Bronchial epithelial cell (primary cell): ENCODE measurements at regions not wholly inside any gene's neighbourhood (a gene's known extent, or its start where the extent isn't known, plus 50 kb on each side); places are given as distances from the start of the nearest gene placed in this dataset.

Experiments
- DNase-seq: peaks from one replicate; pipeline ENCODE4 v3.0.0-alpha.2; 2010; ENCODE audit warnings: low read depth
- FAIRE-seq: peaks from 2 replicates; lab custom pipeline; 2011; peaks lifted over from hg19 to GRCh38; lab: Jason Lieb, UNC
- H3K27me3 ChIP-seq: 2 replicates; pipeline ENCODE4 v1.5.1; 2011; ENCODE audit warnings: low read length; ENCODE audit not compliant: control insufficient read depth, insufficient read depth
- H3K36me3 ChIP-seq: 2 replicates; pipeline ENCODE4 v1.5.1; 2011; ENCODE audit warnings: low read length; ENCODE audit not compliant: control insufficient read depth, insufficient read depth
- H3K4me3 ChIP-seq: 2 replicates; pipeline ENCODE4 v1.5.1; 2011; ENCODE audit warnings: mild to moderate bottlenecking, low read depth, low read length, control low read depth
- TF ChIP-seq, protein P1 (sequence below): IDR thresholded peaks from 2 replicates; pipeline ENCODE4 v1.5.1; 2011; ENCODE audit warnings: mild to moderate bottlenecking, moderate library complexity, low read length, control low read depth, inconsistent platforms; ENCODE audit not compliant: insufficient read depth, severe bottlenecking

DNA sequence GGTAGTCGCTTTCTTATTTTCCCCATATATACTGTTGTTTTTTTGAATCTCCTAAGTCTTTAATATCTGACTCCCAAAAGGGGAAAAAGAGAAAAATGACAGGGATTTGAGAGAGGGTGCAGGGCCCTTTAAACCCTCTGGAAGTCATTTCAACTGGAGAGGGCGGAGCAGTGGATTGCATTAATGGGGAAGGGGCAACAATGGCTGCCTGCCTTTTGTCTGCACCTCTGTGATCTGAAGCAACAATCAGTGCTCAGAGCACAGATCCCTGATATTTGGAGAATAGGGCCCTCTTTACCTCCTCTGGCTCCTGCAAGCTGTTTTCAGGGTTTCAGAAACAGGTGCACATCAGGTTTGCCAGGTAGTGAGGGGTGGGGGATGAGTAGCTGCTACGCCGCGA, 1458.3 kb upstream of the TENM3 start:
- H3K4me3 ChIP-seq, result no peak overlapping the region
- no peaks in the 10 kb centered on the region for H3K27me3 ChIP-seq
- DNase-seq (no peak), FAIRE-seq (no peak)
- TF ChIP-seq, protein P1, sequence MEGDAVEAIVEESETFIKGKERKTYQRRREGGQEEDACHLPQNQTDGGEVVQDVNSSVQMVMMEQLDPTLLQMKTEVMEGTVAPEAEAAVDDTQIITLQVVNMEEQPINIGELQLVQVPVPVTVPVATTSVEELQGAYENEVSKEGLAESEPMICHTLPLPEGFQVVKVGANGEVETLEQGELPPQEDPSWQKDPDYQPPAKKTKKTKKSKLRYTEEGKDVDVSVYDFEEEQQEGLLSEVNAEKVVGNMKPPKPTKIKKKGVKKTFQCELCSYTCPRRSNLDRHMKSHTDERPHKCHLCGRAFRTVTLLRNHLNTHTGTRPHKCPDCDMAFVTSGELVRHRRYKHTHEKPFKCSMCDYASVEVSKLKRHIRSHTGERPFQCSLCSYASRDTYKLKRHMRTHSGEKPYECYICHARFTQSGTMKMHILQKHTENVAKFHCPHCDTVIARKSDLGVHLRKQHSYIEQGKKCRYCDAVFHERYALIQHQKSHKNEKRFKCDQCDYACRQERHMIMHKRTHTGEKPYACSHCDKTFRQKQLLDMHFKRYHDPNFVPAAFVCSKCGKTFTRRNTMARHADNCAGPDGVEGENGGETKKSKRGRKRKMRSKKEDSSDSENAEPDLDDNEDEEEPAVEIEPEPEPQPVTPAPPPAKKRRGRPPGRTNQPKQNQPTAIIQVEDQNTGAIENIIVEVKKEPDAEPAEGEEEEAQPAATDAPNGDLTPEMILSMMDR, result no peak
- H3K36me3 ChIP-seq, result no peaks in the 10 kb centered on the region

DNA sequence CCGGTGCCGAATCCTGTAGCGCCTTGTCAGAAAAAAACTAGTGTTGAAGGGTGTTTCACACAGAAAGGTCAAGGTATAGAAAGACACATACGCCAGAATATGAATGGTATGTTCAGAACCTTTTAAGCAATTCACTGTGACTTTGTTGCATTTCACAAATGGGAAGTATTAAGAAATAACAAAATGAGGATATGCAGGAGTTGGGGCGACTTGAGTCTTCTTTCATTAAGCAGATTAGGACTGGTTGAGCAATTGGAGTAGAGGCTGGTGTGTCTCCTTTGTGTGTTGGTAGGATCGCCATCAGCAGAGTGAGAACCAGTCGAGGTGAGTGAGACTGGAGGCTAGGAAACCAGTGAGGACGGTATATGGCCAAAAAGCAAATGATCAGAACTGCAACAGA, 1454.5 kb upstream of the TENM3 start:
- H3K27me3 ChIP-seq, result no peaks in the 10 kb centered on the region
- TF ChIP-seq, protein P1, result no peak
- no peaks in the 10 kb centered on the region for H3K36me3 ChIP-seq
- no peak for DNase-seq
- no peak overlapping the region for H3K4me3 ChIP-seq
- FAIRE-seq, result no peak

GRCh38 chr4:180789929-180790328, 1453.3 kb upstream of the TENM3 start:
- Histone ChIP-seq H3K27me3 (no peaks in the 10 kb centered on the region), H3K36me3 (no peaks in the 10 kb centered on the region), H3K4me3 (no peak overlapping the region)
- no peak for FAIRE-seq
- DNase-seq, result no peak
- TF ChIP-seq, protein P1, result no peak

GRCh38 chr4:180790471-180790870, 1452.7 kb upstream of the TENM3 start:
- FAIRE-seq (no peak), DNase-seq (no peak)
- H3K27me3 ChIP-seq, result no peaks in the 10 kb centered on the region
- no peak overlapping the region for H3K4me3 ChIP-seq
- TF ChIP-seq, protein P1, result no peak
- no peaks in the 10 kb centered on the region for H3K36me3 ChIP-seq

DNA sequence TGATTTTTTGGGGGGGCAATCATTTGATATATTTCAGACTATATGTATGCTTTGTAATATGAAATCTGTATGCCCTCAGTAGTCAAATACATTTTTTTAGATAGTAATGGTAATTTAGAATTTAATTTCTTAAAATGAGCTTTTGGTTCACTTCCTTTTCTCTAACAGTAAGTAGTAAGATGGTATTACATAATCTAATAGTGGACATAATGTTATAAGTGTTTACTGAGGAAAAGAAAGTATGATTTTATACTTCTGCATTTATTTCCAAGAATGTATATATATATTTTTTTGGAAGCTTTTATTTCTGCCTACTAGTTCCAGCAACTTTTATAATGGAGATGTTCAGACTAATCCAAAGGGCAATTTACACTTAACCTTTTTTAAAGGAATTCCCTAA, 1450.7 kb upstream of the TENM3 start:
- DNase-seq (no peak), FAIRE-seq (no peak)
- no peaks in the 10 kb centered on the region for H3K27me3 ChIP-seq
- TF ChIP-seq, protein P1, result no peak
- no peak overlapping the region for H3K4me3 ChIP-seq
- H3K36me3 ChIP-seq, result no peaks in the 10 kb centered on the region

GRCh38 chr4:180794333-180794732, 1448.9 kb upstream of the TENM3 start:
- DNase-seq (no peak), FAIRE-seq (no peak)
- Histone ChIP-seq H3K27me3 (no peaks in the 10 kb centered on the region), H3K36me3 (no peaks in the 10 kb centered on the region), H3K4me3 (no peak overlapping the region)
- TF ChIP-seq, protein P1, result no peak
